ENCODE measurements at regions not wholly inside any gene's neighbourhood (a gene's known extent, or its start where the extent isn't known, plus 50 kb on each side); places are given as distances from the start of the nearest gene placed in this dataset.

- TF ChIP-seq, protein P1, sequence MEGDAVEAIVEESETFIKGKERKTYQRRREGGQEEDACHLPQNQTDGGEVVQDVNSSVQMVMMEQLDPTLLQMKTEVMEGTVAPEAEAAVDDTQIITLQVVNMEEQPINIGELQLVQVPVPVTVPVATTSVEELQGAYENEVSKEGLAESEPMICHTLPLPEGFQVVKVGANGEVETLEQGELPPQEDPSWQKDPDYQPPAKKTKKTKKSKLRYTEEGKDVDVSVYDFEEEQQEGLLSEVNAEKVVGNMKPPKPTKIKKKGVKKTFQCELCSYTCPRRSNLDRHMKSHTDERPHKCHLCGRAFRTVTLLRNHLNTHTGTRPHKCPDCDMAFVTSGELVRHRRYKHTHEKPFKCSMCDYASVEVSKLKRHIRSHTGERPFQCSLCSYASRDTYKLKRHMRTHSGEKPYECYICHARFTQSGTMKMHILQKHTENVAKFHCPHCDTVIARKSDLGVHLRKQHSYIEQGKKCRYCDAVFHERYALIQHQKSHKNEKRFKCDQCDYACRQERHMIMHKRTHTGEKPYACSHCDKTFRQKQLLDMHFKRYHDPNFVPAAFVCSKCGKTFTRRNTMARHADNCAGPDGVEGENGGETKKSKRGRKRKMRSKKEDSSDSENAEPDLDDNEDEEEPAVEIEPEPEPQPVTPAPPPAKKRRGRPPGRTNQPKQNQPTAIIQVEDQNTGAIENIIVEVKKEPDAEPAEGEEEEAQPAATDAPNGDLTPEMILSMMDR (IDR thresholded peaks at IDR 0.05; ENCODE audit: low read length), result no peak
- no peak for TF ChIP-seq EZH2 (IDR thresholded peaks at IDR 0.05; ENCODE audit: borderline replicate concordance, low read length)
Measured at GRCh38 chr2:215773728-215774127, 239.6 kb downstream of the MREG start.
